Fibroblast of mammary gland (primary cell): ENCODE measurements at regions not wholly inside any gene's neighbourhood (a gene's known extent, or its start where the extent isn't known, plus 50 kb on each side); places are given as distances from the start of the nearest gene placed in this dataset.
"Not testable (repeated sequence)": the region's sequence is repeated elsewhere in the genome, so short reads cannot be mapped to it uniquely, and the experiment has no call there.

Source experiments
- DNase-seq: peaks from one replicate; pipeline ENCODE4 v3.0.0-alpha.2; 2010; ENCODE audit warnings: low read depth
- H3K4me3 ChIP-seq: 2 replicates; pipeline ENCODE4 v1.5.1; 2011; ENCODE audit warnings: low read depth, mild to moderate bottlenecking, low read length, moderate library complexity; ENCODE audit not compliant: control insufficient read depth

DNA sequence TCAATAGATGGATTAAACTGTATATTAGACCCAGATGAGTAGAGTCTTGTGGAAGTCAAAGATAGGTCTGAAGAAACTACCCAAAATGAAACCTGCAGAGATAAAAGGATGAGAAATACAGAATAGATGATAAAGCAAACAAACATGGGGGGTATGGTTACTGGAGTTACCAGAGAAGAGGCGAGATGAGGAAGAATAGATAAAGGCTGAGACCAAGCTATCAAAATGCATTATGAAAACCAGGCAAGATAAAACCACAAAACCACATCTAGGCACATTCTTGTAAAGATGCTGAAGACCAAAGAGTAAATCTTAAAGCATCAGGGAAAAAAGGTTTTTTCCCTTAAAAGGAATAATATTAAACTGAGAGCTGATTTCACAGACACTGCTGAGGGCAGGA lies 271.8 kb upstream of the NBPF12 start:
- not testable (repeated sequence) for H3K4me3 ChIP-seq, DNase-seq

DNA sequence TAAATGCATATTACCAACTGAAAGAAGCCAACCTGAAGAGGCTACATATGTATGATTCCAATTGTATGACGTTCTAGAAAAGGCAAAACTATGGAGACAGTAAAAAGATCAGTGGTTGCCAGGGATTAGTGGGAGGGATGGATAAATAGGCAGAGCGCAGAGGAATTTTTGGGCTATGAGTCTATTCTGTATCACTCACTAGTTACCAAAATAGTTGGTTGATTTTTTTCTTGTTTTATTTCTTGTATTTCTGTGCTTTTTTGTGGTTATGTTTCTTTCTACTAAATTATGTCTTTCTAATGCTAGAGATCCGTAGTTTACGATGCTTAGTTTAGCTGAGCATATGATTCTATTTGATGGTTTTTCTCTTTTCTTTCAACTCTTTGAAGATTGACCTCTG lies 277.9 kb upstream of the NBPF12 start:
- peak; percentile 13 for DNase-seq

GRCh38 chr1:146656356-146657060 lies 281.6 kb upstream of the NBPF12 start:
- DNase-seq, H3K4me3 ChIP-seq: not testable (repeated sequence)

More for the DNA sequence above, 277.9 kb upstream of the NBPF12 start:
- H3K4me3 ChIP-seq, result not testable (repeated sequence)

DNA sequence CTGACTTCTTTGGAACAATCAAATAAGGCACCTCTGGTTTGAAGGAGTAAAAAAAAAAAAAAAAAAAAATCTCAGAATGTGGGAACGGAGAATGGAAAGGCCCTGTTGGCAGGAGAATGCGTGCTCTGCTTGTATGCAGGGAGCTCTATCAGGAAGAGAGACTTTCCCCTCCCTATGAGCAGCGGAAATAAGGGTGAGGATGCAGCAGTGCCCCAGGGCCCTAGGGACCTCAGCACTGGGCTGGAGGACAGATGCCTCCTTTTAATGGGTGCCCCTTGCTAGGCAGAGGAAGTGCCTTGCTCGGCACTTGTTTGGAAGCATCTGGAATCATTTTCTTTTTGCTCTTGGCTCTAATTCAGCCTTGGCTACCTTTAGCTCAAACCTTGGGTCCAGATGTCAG lies 283.4 kb upstream of the NBPF12 start:
- not testable (repeated sequence) for DNase-seq, H3K4me3 ChIP-seq

DNA sequence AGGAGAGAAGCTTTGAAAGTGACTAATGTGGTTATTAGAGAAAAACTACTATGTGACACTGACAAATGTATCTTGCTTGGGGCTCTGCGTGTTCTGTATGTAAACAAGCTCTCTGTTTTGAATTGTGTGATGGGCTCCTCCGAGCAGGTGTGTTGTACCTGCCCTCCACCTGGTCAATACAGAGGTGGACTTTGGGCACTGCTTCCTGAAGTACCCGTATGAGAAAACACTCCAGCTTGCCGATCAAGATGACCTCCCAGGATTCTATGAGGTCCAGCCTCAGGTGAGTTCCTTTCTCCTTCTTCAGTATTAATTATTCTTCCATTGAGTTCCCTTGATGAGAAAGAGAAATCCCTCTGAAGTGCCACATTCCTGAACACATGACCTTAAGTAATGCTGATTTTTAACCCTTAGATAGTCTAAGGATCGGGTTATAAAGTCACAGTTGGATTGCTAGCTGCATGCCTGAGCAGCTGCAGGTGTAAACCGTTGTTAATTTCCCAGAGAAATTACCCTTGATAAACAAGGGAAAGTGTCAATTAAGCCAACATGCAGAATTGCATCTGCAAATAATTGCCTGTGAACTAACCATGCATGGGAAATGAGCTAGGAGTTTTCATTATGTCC lies 292.0 kb upstream of the NBPF12 start:
- not testable (repeated sequence) for H3K4me3 ChIP-seq, DNase-seq

DNA sequence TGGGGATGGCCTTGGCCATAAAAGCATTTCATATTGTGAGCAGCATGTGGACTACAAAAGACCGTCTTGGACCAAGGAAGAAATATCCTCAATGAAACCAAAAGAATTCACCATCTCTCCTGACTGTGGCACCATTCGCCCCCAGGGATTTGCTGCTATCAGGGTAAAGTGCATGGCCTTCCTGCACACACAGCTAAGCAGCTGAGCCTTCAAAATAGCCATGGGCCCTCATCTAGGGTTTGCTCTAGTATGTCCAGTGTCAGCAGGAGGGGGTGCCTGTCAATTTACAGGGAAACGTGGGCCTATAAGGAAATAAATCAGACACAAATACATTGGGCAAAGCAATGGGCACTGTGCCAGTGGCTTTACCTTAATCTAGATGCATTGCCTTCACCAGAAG lies 296.6 kb upstream of the NBPF12 start:
- not testable (repeated sequence) for H3K4me3 ChIP-seq, DNase-seq

GRCh38 chr1:146640671-146641070 lies 297.5 kb upstream of the NBPF12 start:
- not testable (repeated sequence) for H3K4me3 ChIP-seq, DNase-seq

DNA sequence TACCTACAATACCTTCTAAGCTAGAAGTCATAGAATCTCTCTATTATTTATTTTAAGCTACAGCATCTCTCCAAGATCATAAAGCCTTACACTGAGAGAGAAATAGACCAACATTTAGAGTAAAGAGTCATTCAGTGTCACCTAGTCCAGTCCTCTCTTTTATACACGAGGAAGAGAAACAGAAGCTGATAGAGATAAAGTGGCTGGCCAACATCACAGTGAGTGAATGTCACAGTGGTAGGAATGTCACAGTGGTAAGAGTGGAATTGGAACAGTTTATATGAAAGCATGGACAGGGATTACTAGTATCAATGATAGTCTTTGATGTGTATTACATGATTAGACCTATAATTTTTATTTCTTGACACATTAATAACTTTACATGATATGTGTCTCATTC lies 307.8 kb upstream of the NBPF12 start:
- not testable (repeated sequence) for H3K4me3 ChIP-seq, DNase-seq

GRCh38 chr1:146618582-146618981 lies 319.5 kb upstream of the NBPF12 start:
- not testable (repeated sequence) for H3K4me3 ChIP-seq, DNase-seq

DNA sequence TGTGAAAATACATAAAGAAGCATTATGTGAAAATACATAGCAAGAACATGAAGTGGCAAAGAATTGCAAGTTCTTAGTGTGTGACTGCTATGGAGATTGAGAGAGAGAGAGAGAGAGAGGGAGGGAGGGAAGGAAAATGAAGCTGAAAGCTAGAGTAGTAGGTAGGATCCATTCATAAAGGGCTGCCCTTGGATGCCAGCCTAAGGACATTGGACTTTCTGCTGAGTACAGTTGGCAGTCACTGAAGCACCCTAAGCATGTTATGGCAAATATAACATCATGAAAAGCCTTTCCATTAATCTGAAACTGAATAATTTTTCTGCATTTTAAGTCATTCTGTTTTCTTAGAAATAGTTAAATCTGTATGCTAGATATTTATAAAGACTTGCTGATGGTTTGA lies 333.4 kb upstream of the NBPF12 start:
- not testable (repeated sequence) for DNase-seq, H3K4me3 ChIP-seq

DNA sequence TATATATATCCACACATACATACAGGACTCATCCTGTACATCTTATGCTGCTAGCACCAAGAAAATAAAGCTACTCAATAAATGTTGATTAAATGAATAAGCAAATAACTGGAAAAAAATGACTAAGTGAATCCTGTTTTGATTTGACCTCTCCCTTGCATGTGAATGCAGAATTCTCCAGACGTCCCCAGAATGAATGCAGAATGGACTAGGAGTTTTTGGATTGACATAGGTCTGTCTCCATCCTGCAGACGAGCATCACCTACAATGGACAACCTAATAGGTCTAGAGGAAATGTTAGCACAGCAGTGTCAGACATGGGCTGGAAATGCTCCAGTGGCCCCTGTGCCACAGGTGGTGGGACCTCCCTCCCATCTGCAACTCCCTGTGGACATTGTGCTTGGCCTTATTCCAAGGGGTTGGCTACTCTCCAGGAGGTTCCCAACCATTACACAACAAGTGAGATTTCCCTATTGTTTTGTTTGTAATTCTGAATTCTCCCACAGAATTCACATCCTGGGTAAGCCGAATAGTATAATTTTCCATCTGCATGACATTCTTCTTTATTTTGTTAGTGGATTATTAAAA lies 337.3 kb upstream of the NBPF12 start:
- not testable (repeated sequence) for H3K4me3 ChIP-seq

DNA sequence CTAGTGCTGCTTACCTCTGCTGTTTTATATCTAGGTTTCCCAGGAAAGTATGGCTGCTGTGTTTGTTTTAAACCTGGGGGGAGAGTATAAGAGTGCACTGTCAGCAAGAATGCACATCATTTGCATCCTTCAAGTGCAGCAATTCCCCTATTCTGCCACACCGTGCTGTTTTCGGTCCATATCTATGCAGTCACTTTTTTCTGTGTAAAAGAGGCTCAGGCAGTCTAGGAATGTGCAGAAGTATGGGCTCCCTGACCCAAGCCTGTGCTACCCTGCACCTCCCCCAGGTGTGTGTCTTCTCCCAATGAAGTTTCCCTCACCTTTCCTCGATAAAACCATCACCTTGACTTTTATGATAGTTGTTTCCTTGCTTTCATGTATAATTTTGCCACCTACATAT lies 338.2 kb upstream of the NBPF12 start:
- DNase-seq, H3K4me3 ChIP-seq: not testable (repeated sequence)

More for the DNA sequence above, 337.3 kb upstream of the NBPF12 start:
- not testable (repeated sequence) for DNase-seq

- not testable (repeated sequence) for H3K4me3 ChIP-seq, DNase-seq
Measured at GRCh38 chr1:146581229-146581628, 352.4 kb upstream of the NOTCH2NLA start.

GRCh38 chr1:146567541-146567940 lies 338.7 kb upstream of the NOTCH2NLA start:
- DNase-seq, H3K4me3 ChIP-seq: not testable (repeated sequence)

GRCh38 chr1:146558032-146558431 lies 329.2 kb upstream of the NOTCH2NLA start:
- not testable (repeated sequence) for DNase-seq, H3K4me3 ChIP-seq

DNA sequence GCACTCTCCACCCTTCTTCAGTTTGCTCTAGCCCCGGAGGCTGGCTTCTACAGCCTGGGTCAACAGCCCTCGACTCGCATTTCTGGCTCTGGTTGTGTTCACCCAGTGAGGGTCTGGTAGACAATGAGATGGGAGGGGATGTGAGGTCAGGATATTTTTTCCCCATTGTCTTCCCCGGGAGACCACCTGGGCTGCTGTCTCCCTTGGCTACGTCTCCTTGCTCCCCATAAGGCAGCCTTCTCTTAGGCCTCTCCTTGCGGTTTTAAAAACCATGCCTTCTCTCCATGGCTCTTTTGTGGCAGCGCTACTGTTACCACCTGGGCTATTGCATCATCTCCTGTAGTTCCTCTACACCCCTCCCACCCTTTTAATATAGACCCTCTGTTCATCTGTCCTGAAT lies 327.6 kb upstream of the NOTCH2NLA start:
- not testable (repeated sequence) for DNase-seq

GRCh38 chr1:146552414-146552813 lies 323.6 kb upstream of the NOTCH2NLA start:
- H3K4me3 ChIP-seq, DNase-seq: not testable (repeated sequence)

More for the DNA sequence above, 327.6 kb upstream of the NOTCH2NLA start:
- H3K4me3 ChIP-seq, result not testable (repeated sequence)

DNA sequence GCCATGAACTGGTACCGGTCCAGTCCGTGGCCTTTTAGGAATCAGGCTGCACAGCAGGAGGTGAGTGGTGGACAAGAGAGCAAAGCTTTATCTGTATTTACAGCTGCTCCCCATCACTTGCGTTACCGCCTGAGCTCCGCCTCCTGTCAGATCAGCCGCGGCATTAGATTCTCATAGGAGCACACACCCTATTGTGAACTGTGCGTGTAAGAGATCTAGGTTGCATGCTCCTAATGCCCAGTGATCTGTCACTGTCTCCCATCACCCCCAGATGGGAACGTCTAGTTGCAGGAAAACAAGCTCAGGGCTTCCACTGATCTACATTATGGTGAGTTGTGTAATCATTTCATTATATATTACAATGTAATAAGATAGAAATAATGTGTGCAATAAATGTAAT lies 319.9 kb upstream of the NOTCH2NLA start:
- H3K4me3 ChIP-seq, DNase-seq: not testable (repeated sequence)

DNA sequence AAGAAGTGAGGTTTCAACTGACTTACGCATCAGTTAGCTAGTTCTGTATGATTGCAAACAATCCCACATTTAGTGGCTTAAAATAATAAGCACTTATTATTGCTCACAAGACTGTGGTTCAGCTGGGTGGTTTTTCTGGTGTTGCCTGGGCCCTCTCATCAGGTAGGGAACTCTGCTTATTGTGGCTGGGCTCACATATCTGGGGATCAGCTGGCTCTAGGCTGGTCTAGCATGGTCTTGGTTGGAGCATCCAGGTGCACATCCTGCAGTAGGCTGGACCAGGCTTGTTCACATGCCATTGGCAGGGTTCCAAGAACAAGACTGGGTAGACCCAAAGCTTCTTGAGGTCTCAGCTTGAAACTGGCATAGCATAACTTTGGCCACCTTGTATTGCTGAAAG lies 317.4 kb upstream of the NOTCH2NLA start:
- H3K4me3 ChIP-seq, DNase-seq: not testable (repeated sequence)
